H1 (cell line): ENCODE measurements at regions not wholly inside any gene's neighbourhood (a gene's known extent, or its start where the extent isn't known, plus 50 kb on each side); places are given as distances from the start of the nearest gene placed in this dataset.

Source experiments
- CTCF ChIA-PET: fragments of 300-600 bp; sonication (Branson Sonifier 250); formaldehyde crosslinking; loops from one replicate; lab custom pipeline; 2021; ENCODE audit not compliant: partially characterized antibody; lab: Charles Lee
- POLR2A ChIA-PET: fragments of 300-600 bp; sonication (Branson Sonifier 250); formaldehyde crosslinking; loops from one replicate; lab custom pipeline; 2021; ENCODE audit warnings: inconsistent platforms; ENCODE audit not compliant: partially characterized antibody; lab: Charles Lee
- DNase-seq, 2 experiments: peaks; one replicate each; pipeline versions ENCODE4 v3.0.0 to v3.0.0-alpha.2; 2010 to 2022; ENCODE audit warnings: low spot score in 2 of 2, low read depth in 1 of 2, mixed read lengths in 1 of 2
- FAIRE-seq: peaks from 2 replicates; lab custom pipeline; 2011; peaks lifted over from hg19 to GRCh38; lab: Jason Lieb, UNC
- H2AFZ ChIP-seq: 2 replicates; pipeline ENCODE4 v1.8.1; 2012; ENCODE audit warnings: low read length, inconsistent platforms
- H2AK5ac ChIP-seq: 2 replicates; pipeline ENCODE4 v1.6.1; 2013; ENCODE audit warnings: low read depth, low read length
- H2BK120ac ChIP-seq: replicated peaks from 2 replicates; pipeline ENCODE3; 2013; ENCODE audit warnings: low read depth, low read length, inconsistent platforms
- H2BK12ac ChIP-seq: 2 replicates; pipeline ENCODE4 v1.6.1; 2013; ENCODE audit warnings: low read depth, low read length
- H2BK15ac ChIP-seq: 2 replicates; pipeline ENCODE4 v1.6.1; 2013; ENCODE audit warnings: low read length
- H2BK20ac ChIP-seq: 2 replicates; pipeline ENCODE4 v1.6.1; 2013; ENCODE audit warnings: low read length
- H2BK5ac ChIP-seq: 2 replicates; pipeline ENCODE4 v1.6.1; 2013; ENCODE audit warnings: low read depth, low read length
- H3K14ac ChIP-seq: 2 replicates; pipeline ENCODE4 v1.6.1; 2013; ENCODE audit warnings: inconsistent platforms; ENCODE audit not compliant: insufficient read length
- H3K18ac ChIP-seq: 2 replicates; pipeline ENCODE4 v1.6.1; 2013; ENCODE audit warnings: low read length; ENCODE audit errors: extremely low read depth
- H3K23ac ChIP-seq: 2 replicates; pipeline ENCODE4 v1.6.1; 2013; ENCODE audit warnings: inconsistent platforms; ENCODE audit not compliant: insufficient read length
- H3K23me2 ChIP-seq: 2 replicates; pipeline ENCODE4 v1.6.1; 2013; ENCODE audit warnings: low read depth, low read length
- H3K27ac ChIP-seq: 2 replicates; pipeline ENCODE4 v1.6.1; 2011; ENCODE audit warnings: low read depth, low read length, inconsistent platforms
- H3K27me3 ChIP-seq, 4 experiments: replicated peaks in 1 of 4; 1 replicate in 1 of 4; 2 replicates in 3 of 4; pipeline versions ENCODE4 v1.6.1 to v1.8.1; 2011 to 2013; ENCODE audit warnings: low read length in 3 of 4, mild to moderate bottlenecking in 3 of 4, inconsistent platforms in 2 of 4, mixed read lengths in 2 of 4, moderate library complexity in 1 of 4; ENCODE audit not compliant: control insufficient read depth in 3 of 4, insufficient read depth in 3 of 4; ENCODE audit errors: extremely low read depth in 1 of 4
- H3K36me3 ChIP-seq, 4 experiments: 2 replicates each; pipeline versions ENCODE4 v1.6.1 to v1.8.1; 2011 to 2013; ENCODE audit warnings: mild to moderate bottlenecking in 4 of 4, low read length in 3 of 4, moderate library complexity in 2 of 4, control low read depth in 1 of 4, inconsistent platforms in 1 of 4; ENCODE audit not compliant: insufficient read depth in 4 of 4, control insufficient read depth in 2 of 4
- H3K4ac ChIP-seq: replicated peaks from 2 replicates; pipeline ENCODE3; 2013; ENCODE audit warnings: low read length, low read depth, mixed read lengths, inconsistent platforms; ENCODE audit not compliant: insufficient read length
- H3K4me1 ChIP-seq, 4 experiments: replicated peaks in 1 of 4; 1 replicate in 1 of 4; 2 replicates in 3 of 4; pipeline versions ENCODE4 v1.6.1 to v1.8.1; 2011 to 2013; ENCODE audit warnings: low read length in 3 of 4, inconsistent platforms in 2 of 4, mixed read lengths in 1 of 4; ENCODE audit not compliant: insufficient read depth in 4 of 4, control insufficient read depth in 3 of 4
- H3K4me2 ChIP-seq, 2 experiments: 2 replicates each; pipeline versions ENCODE4 v1.6.1 to v1.8.1; 2011 to 2013; ENCODE audit warnings: low read depth in 2 of 2, low read length in 2 of 2, control low read depth in 1 of 2, inconsistent platforms in 1 of 2, mild to moderate bottlenecking in 1 of 2; ENCODE audit not compliant: insufficient read depth in 1 of 2
- H3K4me3 ChIP-seq, 4 experiments: fragments of 200-600, 300-600 bp in 1 of 4; sonication (generic), shearing (Covaris generic), sonication (Bioruptor Twin) in 1 of 4; 2 replicates each; pipeline versions ENCODE4 v1.5.1 to v1.8.1; 2011 to 2016; ENCODE audit warnings: low read length in 4 of 4, low read depth in 3 of 4, control low read depth in 2 of 4, inconsistent platforms in 2 of 4, mild to moderate bottlenecking in 2 of 4, mixed read lengths in 1 of 4, moderate library complexity in 1 of 4; ENCODE audit not compliant: insufficient read depth in 2 of 4; ENCODE audit errors: extremely low read depth in 1 of 4
- H3K56ac ChIP-seq: replicated peaks from 2 replicates; pipeline ENCODE3; 2013; ENCODE audit warnings: low read depth, mild to moderate bottlenecking, mixed read lengths, low read length, inconsistent platforms; ENCODE audit not compliant: insufficient read length
- H3K79me1 ChIP-seq: 2 replicates; pipeline ENCODE4 v1.6.1; 2013; ENCODE audit warnings: low read depth, low read length, control low read depth
- H3K79me2 ChIP-seq, 2 experiments: 2 replicates each; pipeline versions ENCODE4 v1.6.1 to v1.8.1; 2012 to 2013; ENCODE audit warnings: low read length in 2 of 2, mild to moderate bottlenecking in 2 of 2, inconsistent platforms in 1 of 2; ENCODE audit not compliant: insufficient read depth in 2 of 2, control insufficient read depth in 1 of 2
- H3K9ac ChIP-seq, 4 experiments: replicated peaks in 1 of 4; 1 replicate in 1 of 4; 2 replicates in 3 of 4; pipeline versions ENCODE4 v1.6.1 to v1.8.1; 2011 to 2013; ENCODE audit warnings: low read depth in 3 of 4, low read length in 3 of 4, control low read depth in 2 of 4, mild to moderate bottlenecking in 2 of 4, moderate library complexity in 2 of 4, inconsistent platforms in 1 of 4; ENCODE audit errors: extremely low read depth in 1 of 4
- H3K9me3 ChIP-seq, 2 experiments: 2 replicates each; pipeline versions ENCODE4 v1.6.1 to v1.8.1; 2012 to 2013; ENCODE audit warnings: mild to moderate bottlenecking in 2 of 2, moderate library complexity in 2 of 2, control low read depth in 1 of 2, inconsistent platforms in 1 of 2, low read depth in 1 of 2, low read length in 1 of 2, mixed read lengths in 1 of 2; ENCODE audit not compliant: insufficient read depth in 2 of 2
- H4K20me1 ChIP-seq, 2 experiments: replicated peaks in 1 of 2; 2 replicates each; pipeline versions ENCODE3 to v1.8.1; 2011 to 2013; ENCODE audit warnings: inconsistent platforms in 2 of 2, low read length in 2 of 2, mild to moderate bottlenecking in 1 of 2; ENCODE audit not compliant: insufficient read depth in 2 of 2, control insufficient read depth in 1 of 2
- H4K5ac ChIP-seq: 2 replicates; pipeline ENCODE4 v1.6.1; 2013; ENCODE audit warnings: low read length, low read depth, mixed read lengths, inconsistent platforms; ENCODE audit not compliant: insufficient read length
- H4K8ac ChIP-seq: 2 replicates; pipeline ENCODE4 v1.8.0; 2013; ENCODE audit warnings: mild to moderate bottlenecking, moderate library complexity, low read length, inconsistent platforms; ENCODE audit not compliant: insufficient read depth; ENCODE audit errors: extremely low read depth
- H4K91ac ChIP-seq: replicated peaks from 2 replicates; pipeline ENCODE3; 2013; ENCODE audit warnings: low read length, mixed read lengths, inconsistent platforms; ENCODE audit not compliant: insufficient read length
- ASH2L ChIP-seq: fragments of 200-600, 300-600 bp; sonication (generic); IDR thresholded peaks from one replicate; pipeline ENCODE4 v1.7.1; 2017; ENCODE audit warnings: low read length
- BACH1 ChIP-seq: IDR thresholded peaks from 2 replicates; pipeline ENCODE4 v1.6.1; 2012; ENCODE audit warnings: low read length, improper control_type of control experiment
- CBX8 ChIP-seq: fragments of 300-800, 300-1000 bp; sonication (generic); IDR thresholded peaks from 2 replicates; pipeline ENCODE4 v1.7.1; 2016; ENCODE audit warnings: low read depth, low read length, borderline replicate concordance
- CREB1 ChIP-seq: IDR thresholded peaks from 2 replicates; pipeline ENCODE4 v1.6.1; 2012; ENCODE audit warnings: inconsistent platforms
- CTBP2 ChIP-seq: IDR thresholded peaks from 2 replicates; pipeline ENCODE4 v1.7.0; 2011; ENCODE audit warnings: borderline replicate concordance, mild to moderate bottlenecking, moderate library complexity, mixed read lengths, low read length; ENCODE audit not compliant: insufficient read depth, insufficient read length
- EGR1 ChIP-seq: IDR thresholded peaks from 2 replicates; pipeline ENCODE4 v1.6.1; 2011; ENCODE audit warnings: low read depth, low read length, borderline replicate concordance
- JUN ChIP-seq: IDR thresholded peaks from 2 replicates; pipeline ENCODE4 v1.6.1; 2011; ENCODE audit warnings: low read depth, mild to moderate bottlenecking, improper control_type of control experiment, low read length
- KDM4A ChIP-seq: IDR thresholded peaks from one replicate; pipeline ENCODE4 v1.7.1; 2012; ENCODE audit warnings: low read depth, mild to moderate bottlenecking, moderate library complexity, low read length, inconsistent platforms; ENCODE audit not compliant: severe bottlenecking
- POU5F1 ChIP-seq: IDR thresholded peaks from 2 replicates; pipeline ENCODE4 v1.6.1; 2011; ENCODE audit warnings: low read depth, mild to moderate bottlenecking, low read length, moderate library complexity
- RAD21 ChIP-seq, 2 experiments: IDR thresholded peaks in 1 of 2; conservative IDR thresholded peaks in 1 of 2; 2 replicates each; pipeline ENCODE4 v1.6.1; 2011; ENCODE audit warnings: low read depth in 2 of 2, low read length in 2 of 2, improper control_type of control experiment in 1 of 2, inconsistent platforms in 1 of 2, mild to moderate bottlenecking in 1 of 2, moderate library complexity in 1 of 2
- TBP ChIP-seq: IDR thresholded peaks from 2 replicates; pipeline ENCODE4 v1.6.1; 2011; ENCODE audit warnings: low read depth, low read length, improper control_type of control experiment
- TCF12 ChIP-seq: IDR thresholded peaks from 2 replicates; pipeline ENCODE4 v1.6.1; 2011; ENCODE audit warnings: low read depth, mild to moderate bottlenecking, low read length
- WGBS, 2 experiments: shearing (Covaris generic) in 1 of 2; methylation state at CpG; one replicate each; pipeline versions ENCODE4 v1.1.6 to v1.1.7; 2013 to 2015; ENCODE audit warnings: low lambda C conversion rate in 2 of 2, mixed read lengths in 2 of 2, inconsistent platforms in 1 of 2, low coverage in 1 of 2, missing lambda C conversion rate in 1 of 2; ENCODE audit not compliant: insufficient replicate concordance in 2 of 2, insufficient coverage in 1 of 2, insufficient read length in 1 of 2; ENCODE audit errors: extremely low coverage in 1 of 2, missing lambda C conversion rate in 1 of 2; 5-methylcytosine and 5-hydroxymethylcytosine counted together
- TF ChIP-seq, protein P1 (sequence below): IDR thresholded peaks from 2 replicates; pipeline ENCODE4 v1.6.1; 2011; ENCODE audit warnings: low read depth, mild to moderate bottlenecking, low read length; ENCODE audit not compliant: insufficient read depth

DNA sequence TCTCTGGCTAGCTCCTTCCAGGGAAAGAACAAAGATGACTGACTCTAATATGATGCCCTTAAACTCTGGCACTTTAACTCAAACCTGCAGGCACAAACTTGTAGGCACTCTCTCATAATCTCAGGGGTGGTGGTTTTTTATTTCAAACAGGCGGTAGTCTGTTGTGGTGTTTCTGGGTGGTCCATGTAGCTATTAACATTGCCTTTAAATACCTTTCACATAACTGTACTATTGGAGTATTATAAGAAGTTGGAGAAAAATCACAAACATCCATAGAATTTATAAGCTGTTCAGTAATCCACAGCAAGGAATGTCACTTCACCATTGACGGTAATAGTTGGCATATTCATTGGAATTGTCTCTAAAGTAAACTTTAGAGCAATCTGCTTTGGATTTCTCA, 204.2 kb upstream of the PDE5A start:
- no peaks in the 10 kb centered on the region for H3K36me3 ChIP-seq
- WGBS, 2 experiments = 85% methylated on average over 2 of the region's 2 CpGs; no CpG with 5 or more reads in 1 of the 2 experiments
- H2BK20ac ChIP-seq = no peak overlapping the region
- no peaks in the 10 kb centered on the region for H3K27me3 ChIP-seq
- no peak overlapping the region for H3K27ac ChIP-seq
- no peak overlapping the region for H4K8ac ChIP-seq
- H3K14ac ChIP-seq = no peak overlapping the region
- no peak overlapping the region for H3K23ac ChIP-seq
- FAIRE-seq (no peak), DNase-seq (no peak)
- no peak overlapping the region for H4K91ac ChIP-seq
- CTCF ChIA-PET = no interaction called here
- no peak overlapping the region for H3K56ac ChIP-seq
- no peaks in the 10 kb centered on the region for H3K9me3 ChIP-seq
- H2AFZ ChIP-seq = no peak overlapping the region
- H3K4me3 ChIP-seq = no peak overlapping the region
- H2BK5ac ChIP-seq = no peak overlapping the region
- H3K4ac ChIP-seq = no peak overlapping the region
- H3K79me1 ChIP-seq = no peaks in the 10 kb centered on the region
- no peak overlapping the region for H2BK15ac ChIP-seq
- H3K79me2 ChIP-seq = no peaks in the 10 kb centered on the region
- no peak overlapping the region for H3K18ac ChIP-seq
- H3K4me1 ChIP-seq = no peaks in the 10 kb centered on the region
- no peak overlapping the region for H3K9ac ChIP-seq
- POLR2A ChIA-PET = no interaction called here
- H2BK120ac ChIP-seq = no peak overlapping the region
- H4K20me1 ChIP-seq = no peaks in the 10 kb centered on the region
- no peak overlapping the region for H2AK5ac ChIP-seq
- no peak overlapping the region for H4K5ac ChIP-seq
- no peaks in the 10 kb centered on the region for H3K23me2 ChIP-seq
- no peak overlapping the region for H2BK12ac ChIP-seq
- no peak overlapping the region for H3K4me2 ChIP-seq
- TF ChIP-seq CTBP2 = no peak
- no peak for TF ChIP-seq ASH2L
- TF ChIP-seq, protein P1, sequence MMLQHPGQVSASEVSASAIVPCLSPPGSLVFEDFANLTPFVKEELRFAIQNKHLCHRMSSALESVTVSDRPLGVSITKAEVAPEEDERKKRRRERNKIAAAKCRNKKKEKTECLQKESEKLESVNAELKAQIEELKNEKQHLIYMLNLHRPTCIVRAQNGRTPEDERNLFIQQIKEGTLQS = no peak
- TF ChIP-seq CBX8 = no peak
- no peak for TF ChIP-seq BACH1
- no peak for TF ChIP-seq KDM4A
- no peak for TF ChIP-seq CREB1
- TF ChIP-seq RAD21 (IDR thresholded peaks at IDR 0.05 in 1 of 2, conservative IDR thresholded peaks at IDR 0.05 in 1 of 2; ENCODE audit: low read depth in 2 of 2, low read length in 2 of 2) = no peak
- no peak for TF ChIP-seq TBP
- TF ChIP-seq EGR1 = no peak
- no peak for TF ChIP-seq TCF12
- no peak for TF ChIP-seq JUN
- TF ChIP-seq POU5F1 = no peak
